GM23338 (cell line): ENCODE measurements at regions not wholly inside any gene's neighbourhood (a gene's known extent, or its start where the extent isn't known, plus 50 kb on each side); places are given as distances from the start of the nearest gene placed in this dataset.

ENCODE experiments used
- ATAC-seq: fragments of 200-7000 bp; cut with Tn5 transposase; 3 replicates; pipeline ENCODE4 v1.9.1; 2020
- DNase-seq: peaks from one replicate; pipeline ENCODE4 v3.0.0-alpha.2; 2015; ENCODE audit warnings: low spot score
- H2AFZ ChIP-seq: fragments of 200-600 bp; sonication (generic); 2 replicates; pipeline ENCODE4 v1.8.0; 2016; ENCODE audit warnings: antibody characterized with exemption, mild to moderate bottlenecking, moderate library complexity
- H3F3A ChIP-seq: fragments of 200-600 bp; sonication (generic); replicated peaks from 2 replicates; pipeline ENCODE4 v1.8.0; 2017; ENCODE audit warnings: antibody characterized with exemption, mixed run types, low read depth
- H3K27ac ChIP-seq: fragments of 200-600 bp; sonication (generic); 2 replicates; pipeline ENCODE4 v1.6.1; 2016; ENCODE audit warnings: low read depth
- H3K27me3 ChIP-seq: fragments of 200-600 bp; sonication (generic); 2 replicates; pipeline ENCODE4 v1.8.0; 2016; ENCODE audit warnings: mild to moderate bottlenecking, mixed run types, moderate library complexity; ENCODE audit not compliant: insufficient read depth
- H3K36me3 ChIP-seq: fragments of 200-600 bp; sonication (generic); 2 replicates; pipeline ENCODE4 v1.8.0; 2016; ENCODE audit warnings: mild to moderate bottlenecking; ENCODE audit not compliant: insufficient read depth
- H3K4me1 ChIP-seq: fragments of 200-600 bp; sonication (generic); 2 replicates; pipeline ENCODE4 v1.8.0; 2016; ENCODE audit warnings: mild to moderate bottlenecking, moderate library complexity; ENCODE audit not compliant: insufficient read depth
- H3K4me2 ChIP-seq: fragments of 200-600 bp; sonication (generic); 2 replicates; pipeline ENCODE4 v1.7.1; 2017; ENCODE audit warnings: mixed run types
- H3K4me3 ChIP-seq: fragments of 200-600 bp; sonication (generic); 2 replicates; pipeline ENCODE4 v1.6.1; 2016; ENCODE audit warnings: mixed run types
- H3K79me2 ChIP-seq: fragments of 200-600 bp; sonication (generic); replicated peaks from 2 replicates; pipeline ENCODE4 v1.8.0; 2017; ENCODE audit warnings: mild to moderate bottlenecking; ENCODE audit not compliant: insufficient read depth
- H3K9me2 ChIP-seq: fragments of 200-600 bp; sonication (generic); 2 replicates; pipeline ENCODE4 v1.8.0; 2017; ENCODE audit not compliant: insufficient read depth
- H4K20me1 ChIP-seq: fragments of 200-600 bp; sonication (generic); replicated peaks from 2 replicates; pipeline ENCODE4 v1.8.0; 2017; ENCODE audit warnings: mild to moderate bottlenecking; ENCODE audit not compliant: insufficient read depth
- H3K27ac Mint-ChIP-seq: 2 replicates; pipeline ENCODE4 v1.8.0; 2020; ENCODE audit warnings: inconsistent platforms, mild to moderate bottlenecking, moderate library complexity, mixed read lengths
- H3K27me3 Mint-ChIP-seq: 3 replicates; pipeline ENCODE4 v1.8.0; 2022; ENCODE audit warnings: low read depth, mild to moderate bottlenecking, moderate library complexity, mixed read lengths, inconsistent platforms; ENCODE audit not compliant: insufficient read depth, poor library complexity
- H3K36me3 Mint-ChIP-seq: 3 replicates; pipeline ENCODE4 v1.8.0; 2021; ENCODE audit warnings: low read depth, mild to moderate bottlenecking, inconsistent platforms, moderate library complexity, mixed read lengths
- H3K4me1 Mint-ChIP-seq: 3 replicates; pipeline ENCODE4 v1.8.0; 2020; ENCODE audit warnings: mild to moderate bottlenecking, inconsistent platforms, mixed read lengths
- H3K4me3 Mint-ChIP-seq: 3 replicates; pipeline ENCODE4 v1.8.0; 2021; ENCODE audit warnings: moderate library complexity, mild to moderate bottlenecking, inconsistent platforms, mixed read lengths
- H3K9me3 Mint-ChIP-seq: 3 replicates; pipeline ENCODE4 v1.8.0; 2020; ENCODE audit warnings: moderate library complexity, mild to moderate bottlenecking, inconsistent platforms, mixed read lengths
- CREB1 ChIP-seq: fragments of 250-450 bp; sonication (Bioruptor Pico); IDR thresholded peaks from 2 replicates; pipeline ENCODE4 v1.5.0; 2020; ENCODE audit warnings: low read depth, mild to moderate bottlenecking, moderate library complexity
- CTCF ChIP-seq, 2 experiments: fragments of 200-600 bp in 1 of 2; sonication (generic) in 1 of 2; conservative IDR thresholded peaks; 2 replicates each; pipeline versions ENCODE4 v1.5.1 to v1.6.1; 2016 to 2017; ENCODE audit warnings: antibody characterized with exemption in 2 of 2, low read depth in 2 of 2, mild to moderate bottlenecking in 2 of 2, moderate library complexity in 1 of 2
- ETS1 ChIP-seq: IDR thresholded peaks from 2 replicates; pipeline ENCODE4 v1.6.1; 2016; ENCODE audit warnings: antibody characterized with exemption
- EZH2 ChIP-seq: fragments of 200-600 bp; sonication (generic); IDR thresholded peaks from one replicate; pipeline ENCODE4 v1.8.0; 2017; ENCODE audit warnings: antibody characterized with exemption, mild to moderate bottlenecking, low read depth; ENCODE audit not compliant: unreplicated experiment
- JUNB ChIP-seq: IDR thresholded peaks from one replicate; pipeline ENCODE4 v1.6.1; 2016; ENCODE audit warnings: antibody characterized with exemption; ENCODE audit not compliant: unreplicated experiment
- POLR2AphosphoS5 ChIP-seq: IDR thresholded peaks from 2 replicates; pipeline ENCODE4 v1.6.1; 2016; ENCODE audit warnings: antibody characterized with exemption, low read depth
- REST ChIP-seq: IDR thresholded peaks from one replicate; pipeline ENCODE4 v1.6.1; 2018; ENCODE audit warnings: antibody characterized with exemption; ENCODE audit not compliant: unreplicated experiment
- STAT1 ChIP-seq: IDR thresholded peaks from one replicate; pipeline ENCODE4 v1.6.1; 2016; ENCODE audit warnings: antibody characterized with exemption; ENCODE audit not compliant: unreplicated experiment
- ZNF114 ChIP-seq: fragments of 250-450 bp; sonication (Bioruptor Pico); IDR thresholded peaks from 2 replicates; pipeline ENCODE4 v1.5.0; 2020; ENCODE audit warnings: mild to moderate bottlenecking, moderate library complexity

- TF ChIP-seq REST (no peak), ZNF114 (no peak), POLR2AphosphoS5 (no peak), CREB1 (no peak), ETS1 (no peak), JUNB (no peak), STAT1 (no peak), EZH2 (no peak)
These were observed 587.9 kb downstream of the LMO7 start (continued) for GRCh38 chr13:76223999-76224398.

- Histone ChIP-seq H3K4me2 (no peak overlapping the region), H2AFZ (no peak overlapping the region), H3K27ac (no peak overlapping the region), H3K4me3 (no peak overlapping the region), H3K36me3 (no peaks in the 10 kb centered on the region), H3F3A (no peaks in the 10 kb centered on the region), H3K9me2 (peaks cover 5% of the 10 kb centered on the region), H3K79me2 (no peaks in the 10 kb centered on the region), H3K27me3 (no peaks in the 10 kb centered on the region), H4K20me1 (no peaks in the 10 kb centered on the region), H3K4me1 (no peaks in the 10 kb centered on the region)
- DNase-seq (peak; percentile 18), ATAC-seq (peak; percentile 60; the same call in 2 of the 3 replicates)
- no peak overlapping the region for H3K4me3 Mint-ChIP-seq
- no peak for TF ChIP-seq CREB1
- TF ChIP-seq CTCF (conservative IDR thresholded peaks at IDR 0.05; ENCODE audit: low read depth in 2 of 2), result peak; percentile 39 to 64
- no peaks in the 10 kb centered on the region for H3K27me3 Mint-ChIP-seq
- no peaks in the 10 kb centered on the region for H3K9me3 Mint-ChIP-seq
- H3K27ac Mint-ChIP-seq, result no peak overlapping the region
- no peaks in the 10 kb centered on the region for H3K4me1 Mint-ChIP-seq
- no peaks in the 10 kb centered on the region for H3K36me3 Mint-ChIP-seq
These were observed 587.4 kb downstream of the LMO7 start for GRCh38 chr13:76223565-76223964.
